GM23338 (cell line): ENCODE measurements at regions not wholly inside any gene's neighbourhood (a gene's known extent, or its start where the extent isn't known, plus 50 kb on each side); places are given as distances from the start of the nearest gene placed in this dataset.

ENCODE experiments used
- ATAC-seq: fragments of 200-7000 bp; cut with Tn5 transposase; 3 replicates; pipeline ENCODE4 v1.9.1; 2020
- DNase-seq: peaks from one replicate; pipeline ENCODE4 v3.0.0-alpha.2; 2015; ENCODE audit warnings: low spot score
- H2AFZ ChIP-seq: fragments of 200-600 bp; sonication (generic); 2 replicates; pipeline ENCODE4 v1.8.0; 2016; ENCODE audit warnings: antibody characterized with exemption, mild to moderate bottlenecking, moderate library complexity
- H3F3A ChIP-seq: fragments of 200-600 bp; sonication (generic); replicated peaks from 2 replicates; pipeline ENCODE4 v1.8.0; 2017; ENCODE audit warnings: antibody characterized with exemption, mixed run types, low read depth
- H3K27ac ChIP-seq: fragments of 200-600 bp; sonication (generic); 2 replicates; pipeline ENCODE4 v1.6.1; 2016; ENCODE audit warnings: low read depth
- H3K27me3 ChIP-seq: fragments of 200-600 bp; sonication (generic); 2 replicates; pipeline ENCODE4 v1.8.0; 2016; ENCODE audit warnings: mild to moderate bottlenecking, mixed run types, moderate library complexity; ENCODE audit not compliant: insufficient read depth
- H3K36me3 ChIP-seq: fragments of 200-600 bp; sonication (generic); 2 replicates; pipeline ENCODE4 v1.8.0; 2016; ENCODE audit warnings: mild to moderate bottlenecking; ENCODE audit not compliant: insufficient read depth
- H3K4me1 ChIP-seq: fragments of 200-600 bp; sonication (generic); 2 replicates; pipeline ENCODE4 v1.8.0; 2016; ENCODE audit warnings: mild to moderate bottlenecking, moderate library complexity; ENCODE audit not compliant: insufficient read depth
- H3K4me2 ChIP-seq: fragments of 200-600 bp; sonication (generic); 2 replicates; pipeline ENCODE4 v1.7.1; 2017; ENCODE audit warnings: mixed run types
- H3K4me3 ChIP-seq: fragments of 200-600 bp; sonication (generic); 2 replicates; pipeline ENCODE4 v1.6.1; 2016; ENCODE audit warnings: mixed run types
- H3K79me2 ChIP-seq: fragments of 200-600 bp; sonication (generic); replicated peaks from 2 replicates; pipeline ENCODE4 v1.8.0; 2017; ENCODE audit warnings: mild to moderate bottlenecking; ENCODE audit not compliant: insufficient read depth
- H3K9me2 ChIP-seq: fragments of 200-600 bp; sonication (generic); 2 replicates; pipeline ENCODE4 v1.8.0; 2017; ENCODE audit not compliant: insufficient read depth
- H4K20me1 ChIP-seq: fragments of 200-600 bp; sonication (generic); replicated peaks from 2 replicates; pipeline ENCODE4 v1.8.0; 2017; ENCODE audit warnings: mild to moderate bottlenecking; ENCODE audit not compliant: insufficient read depth
- H3K27ac Mint-ChIP-seq: 2 replicates; pipeline ENCODE4 v1.8.0; 2020; ENCODE audit warnings: inconsistent platforms, mild to moderate bottlenecking, moderate library complexity, mixed read lengths
- H3K27me3 Mint-ChIP-seq: 3 replicates; pipeline ENCODE4 v1.8.0; 2022; ENCODE audit warnings: low read depth, mild to moderate bottlenecking, moderate library complexity, mixed read lengths, inconsistent platforms; ENCODE audit not compliant: insufficient read depth, poor library complexity
- H3K36me3 Mint-ChIP-seq: 3 replicates; pipeline ENCODE4 v1.8.0; 2021; ENCODE audit warnings: low read depth, mild to moderate bottlenecking, inconsistent platforms, moderate library complexity, mixed read lengths
- H3K4me1 Mint-ChIP-seq: 3 replicates; pipeline ENCODE4 v1.8.0; 2020; ENCODE audit warnings: mild to moderate bottlenecking, inconsistent platforms, mixed read lengths
- H3K4me3 Mint-ChIP-seq: 3 replicates; pipeline ENCODE4 v1.8.0; 2021; ENCODE audit warnings: moderate library complexity, mild to moderate bottlenecking, inconsistent platforms, mixed read lengths
- H3K9me3 Mint-ChIP-seq: 3 replicates; pipeline ENCODE4 v1.8.0; 2020; ENCODE audit warnings: moderate library complexity, mild to moderate bottlenecking, inconsistent platforms, mixed read lengths
- CREB1 ChIP-seq: fragments of 250-450 bp; sonication (Bioruptor Pico); IDR thresholded peaks from 2 replicates; pipeline ENCODE4 v1.5.0; 2020; ENCODE audit warnings: low read depth, mild to moderate bottlenecking, moderate library complexity
- EZH2phosphoT487 ChIP-seq: fragments of 200-600 bp; sonication (generic); IDR thresholded peaks from one replicate; pipeline ENCODE4 v1.8.1; 2018; ENCODE audit warnings: antibody characterized with exemption; ENCODE audit not compliant: unreplicated experiment
- JUNB ChIP-seq: IDR thresholded peaks from one replicate; pipeline ENCODE4 v1.6.1; 2016; ENCODE audit warnings: antibody characterized with exemption; ENCODE audit not compliant: unreplicated experiment
- STAT1 ChIP-seq: IDR thresholded peaks from one replicate; pipeline ENCODE4 v1.6.1; 2016; ENCODE audit warnings: antibody characterized with exemption; ENCODE audit not compliant: unreplicated experiment
- ZNF331 ChIP-seq: fragments of 250-450 bp; sonication (Bioruptor Pico); IDR thresholded peaks from 2 replicates; pipeline ENCODE4 v1.5.0; 2020; ENCODE audit warnings: low read depth, mild to moderate bottlenecking, moderate library complexity
- TF ChIP-seq, protein P1 (sequence below): IDR thresholded peaks from one replicate; pipeline ENCODE4 v1.6.1; 2018; ENCODE audit warnings: antibody characterized with exemption; ENCODE audit not compliant: unreplicated experiment
- TF ChIP-seq, protein P2 (sequence below): fragments of 250-450 bp; sonication (Bioruptor Pico); IDR thresholded peaks from 2 replicates; pipeline ENCODE4 v1.5.0; 2020; ENCODE audit warnings: mild to moderate bottlenecking, moderate library complexity
- TF ChIP-seq, protein P3 (sequence below), 2 experiments: fragments of 200-600 bp in 1 of 2; sonication (generic) in 1 of 2; conservative IDR thresholded peaks; 2 replicates each; pipeline versions ENCODE4 v1.5.1 to v1.6.1; 2016 to 2017; ENCODE audit warnings: antibody characterized with exemption in 2 of 2, low read depth in 2 of 2, mild to moderate bottlenecking in 2 of 2, moderate library complexity in 1 of 2

DNA sequence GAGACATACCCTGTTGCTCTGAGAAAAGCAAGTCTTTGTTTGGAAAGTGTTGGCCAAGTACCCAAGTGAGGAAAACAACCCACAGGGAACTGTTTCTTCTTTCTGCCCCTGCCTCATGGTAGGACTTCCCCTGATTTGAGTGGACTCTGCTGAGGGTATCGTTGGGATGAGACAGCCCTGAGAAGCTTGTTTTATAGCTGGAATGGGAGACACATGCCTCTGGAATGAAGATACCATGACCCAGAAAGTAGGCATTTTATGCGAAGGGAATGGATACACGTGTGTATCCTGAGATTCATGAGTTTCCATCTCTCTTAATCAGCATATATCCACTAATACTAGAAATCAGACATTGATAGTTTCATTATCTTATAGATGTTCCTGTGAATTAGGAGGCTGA, 382.3 kb downstream of the ATP23 start:
- Mint-ChIP-seq H3K4me3 (no peak overlapping the region), H3K9me3 (peaks cover 9% of the 10 kb centered on the region), H3K4me1 (no peaks in the 10 kb centered on the region), H3K36me3 (peaks cover 8% of the 10 kb centered on the region; the same call in 1 of the 3 replicates), H3K27ac (no peak overlapping the region), H3K27me3 (no peaks in the 10 kb centered on the region)
- 0 out of 2 replicates have a peak, but pooled peaks cover 3% of the 10 kb centered on the region for H3K9me2 ChIP-seq
- H3K36me3 ChIP-seq = 0 out of 2 replicates have a peak, but pooled peaks cover 2% of the 10 kb centered on the region
- DNase-seq (no peak), ATAC-seq (no peak)
- H3K79me2 ChIP-seq = no peaks in the 10 kb centered on the region
- H3K4me2 ChIP-seq = no peak overlapping the region
- no peaks in the 10 kb centered on the region for H3F3A ChIP-seq
- no peaks in the 10 kb centered on the region for H3K27me3 ChIP-seq
- TF ChIP-seq, protein P1, sequence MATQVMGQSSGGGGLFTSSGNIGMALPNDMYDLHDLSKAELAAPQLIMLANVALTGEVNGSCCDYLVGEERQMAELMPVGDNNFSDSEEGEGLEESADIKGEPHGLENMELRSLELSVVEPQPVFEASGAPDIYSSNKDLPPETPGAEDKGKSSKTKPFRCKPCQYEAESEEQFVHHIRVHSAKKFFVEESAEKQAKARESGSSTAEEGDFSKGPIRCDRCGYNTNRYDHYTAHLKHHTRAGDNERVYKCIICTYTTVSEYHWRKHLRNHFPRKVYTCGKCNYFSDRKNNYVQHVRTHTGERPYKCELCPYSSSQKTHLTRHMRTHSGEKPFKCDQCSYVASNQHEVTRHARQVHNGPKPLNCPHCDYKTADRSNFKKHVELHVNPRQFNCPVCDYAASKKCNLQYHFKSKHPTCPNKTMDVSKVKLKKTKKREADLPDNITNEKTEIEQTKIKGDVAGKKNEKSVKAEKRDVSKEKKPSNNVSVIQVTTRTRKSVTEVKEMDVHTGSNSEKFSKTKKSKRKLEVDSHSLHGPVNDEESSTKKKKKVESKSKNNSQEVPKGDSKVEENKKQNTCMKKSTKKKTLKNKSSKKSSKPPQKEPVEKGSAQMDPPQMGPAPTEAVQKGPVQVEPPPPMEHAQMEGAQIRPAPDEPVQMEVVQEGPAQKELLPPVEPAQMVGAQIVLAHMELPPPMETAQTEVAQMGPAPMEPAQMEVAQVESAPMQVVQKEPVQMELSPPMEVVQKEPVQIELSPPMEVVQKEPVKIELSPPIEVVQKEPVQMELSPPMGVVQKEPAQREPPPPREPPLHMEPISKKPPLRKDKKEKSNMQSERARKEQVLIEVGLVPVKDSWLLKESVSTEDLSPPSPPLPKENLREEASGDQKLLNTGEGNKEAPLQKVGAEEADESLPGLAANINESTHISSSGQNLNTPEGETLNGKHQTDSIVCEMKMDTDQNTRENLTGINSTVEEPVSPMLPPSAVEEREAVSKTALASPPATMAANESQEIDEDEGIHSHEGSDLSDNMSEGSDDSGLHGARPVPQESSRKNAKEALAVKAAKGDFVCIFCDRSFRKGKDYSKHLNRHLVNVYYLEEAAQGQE = no peak
- TF ChIP-seq, protein P2, sequence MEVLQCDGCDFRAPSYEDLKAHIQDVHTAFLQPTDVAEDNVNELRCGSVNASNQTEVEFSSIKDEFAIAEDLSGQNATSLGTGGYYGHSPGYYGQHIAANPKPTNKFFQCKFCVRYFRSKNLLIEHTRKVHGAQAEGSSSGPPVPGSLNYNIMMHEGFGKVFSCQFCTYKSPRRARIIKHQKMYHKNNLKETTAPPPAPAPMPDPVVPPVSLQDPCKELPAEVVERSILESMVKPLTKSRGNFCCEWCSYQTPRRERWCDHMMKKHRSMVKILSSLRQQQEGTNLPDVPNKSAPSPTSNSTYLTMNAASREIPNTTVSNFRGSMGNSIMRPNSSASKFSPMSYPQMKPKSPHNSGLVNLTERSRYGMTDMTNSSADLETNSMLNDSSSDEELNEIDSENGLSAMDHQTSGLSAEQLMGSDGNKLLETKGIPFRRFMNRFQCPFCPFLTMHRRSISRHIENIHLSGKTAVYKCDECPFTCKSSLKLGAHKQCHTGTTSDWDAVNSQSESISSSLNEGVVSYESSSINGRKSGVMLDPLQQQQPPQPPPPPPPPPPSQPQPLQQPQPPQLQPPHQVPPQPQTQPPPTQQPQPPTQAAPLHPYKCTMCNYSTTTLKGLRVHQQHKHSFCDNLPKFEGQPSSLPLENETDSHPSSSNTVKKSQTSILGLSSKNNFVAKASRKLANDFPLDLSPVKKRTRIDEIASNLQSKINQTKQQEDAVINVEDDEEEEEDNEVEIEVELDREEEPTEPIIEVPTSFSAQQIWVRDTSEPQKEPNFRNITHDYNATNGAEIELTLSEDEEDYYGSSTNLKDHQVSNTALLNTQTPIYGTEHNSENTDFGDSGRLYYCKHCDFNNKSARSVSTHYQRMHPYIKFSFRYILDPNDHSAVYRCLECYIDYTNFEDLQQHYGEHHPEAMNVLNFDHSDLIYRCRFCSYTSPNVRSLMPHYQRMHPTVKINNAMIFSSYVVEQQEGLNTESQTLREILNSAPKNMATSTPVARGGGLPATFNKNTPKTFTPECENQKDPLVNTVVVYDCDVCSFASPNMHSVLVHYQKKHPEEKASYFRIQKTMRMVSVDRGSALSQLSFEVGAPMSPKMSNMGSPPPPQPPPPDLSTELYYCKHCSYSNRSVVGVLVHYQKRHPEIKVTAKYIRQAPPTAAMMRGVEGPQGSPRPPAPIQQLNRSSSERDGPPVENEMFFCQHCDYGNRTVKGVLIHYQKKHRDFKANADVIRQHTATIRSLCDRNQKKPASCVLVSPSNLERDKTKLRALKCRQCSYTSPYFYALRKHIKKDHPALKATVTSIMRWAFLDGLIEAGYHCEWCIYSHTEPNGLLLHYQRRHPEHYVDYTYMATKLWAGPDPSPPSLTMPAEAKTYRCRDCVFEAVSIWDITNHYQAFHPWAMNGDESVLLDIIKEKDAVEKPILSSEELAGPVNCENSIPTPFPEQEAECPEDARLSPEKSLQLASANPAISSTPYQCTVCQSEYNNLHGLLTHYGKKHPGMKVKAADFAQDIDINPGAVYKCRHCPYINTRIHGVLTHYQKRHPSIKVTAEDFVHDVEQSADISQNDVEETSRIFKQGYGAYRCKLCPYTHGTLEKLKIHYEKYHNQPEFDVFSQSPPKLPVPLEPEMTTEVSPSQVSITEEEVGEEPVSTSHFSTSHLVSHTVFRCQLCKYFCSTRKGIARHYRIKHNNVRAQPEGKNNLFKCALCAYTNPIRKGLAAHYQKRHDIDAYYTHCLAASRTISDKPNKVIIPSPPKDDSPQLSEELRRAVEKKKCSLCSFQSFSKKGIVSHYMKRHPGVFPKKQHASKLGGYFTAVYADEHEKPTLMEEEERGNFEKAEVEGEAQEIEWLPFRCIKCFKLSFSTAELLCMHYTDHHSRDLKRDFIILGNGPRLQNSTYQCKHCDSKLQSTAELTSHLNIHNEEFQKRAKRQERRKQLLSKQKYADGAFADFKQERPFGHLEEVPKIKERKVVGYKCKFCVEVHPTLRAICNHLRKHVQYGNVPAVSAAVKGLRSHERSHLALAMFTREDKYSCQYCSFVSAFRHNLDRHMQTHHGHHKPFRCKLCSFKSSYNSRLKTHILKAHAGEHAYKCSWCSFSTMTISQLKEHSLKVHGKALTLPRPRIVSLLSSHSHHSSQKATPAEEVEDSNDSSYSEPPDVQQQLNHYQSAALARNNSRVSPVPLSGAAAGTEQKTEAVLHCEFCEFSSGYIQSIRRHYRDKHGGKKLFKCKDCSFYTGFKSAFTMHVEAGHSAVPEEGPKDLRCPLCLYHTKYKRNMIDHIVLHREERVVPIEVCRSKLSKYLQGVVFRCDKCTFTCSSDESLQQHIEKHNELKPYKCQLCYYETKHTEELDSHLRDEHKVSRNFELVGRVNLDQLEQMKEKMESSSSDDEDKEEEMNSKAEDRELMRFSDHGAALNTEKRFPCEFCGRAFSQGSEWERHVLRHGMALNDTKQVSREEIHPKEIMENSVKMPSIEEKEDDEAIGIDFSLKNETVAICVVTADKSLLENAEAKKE = no peak
- no peak for TF ChIP-seq CREB1
- TF ChIP-seq EZH2phosphoT487 = no peak
- TF ChIP-seq, protein P3, sequence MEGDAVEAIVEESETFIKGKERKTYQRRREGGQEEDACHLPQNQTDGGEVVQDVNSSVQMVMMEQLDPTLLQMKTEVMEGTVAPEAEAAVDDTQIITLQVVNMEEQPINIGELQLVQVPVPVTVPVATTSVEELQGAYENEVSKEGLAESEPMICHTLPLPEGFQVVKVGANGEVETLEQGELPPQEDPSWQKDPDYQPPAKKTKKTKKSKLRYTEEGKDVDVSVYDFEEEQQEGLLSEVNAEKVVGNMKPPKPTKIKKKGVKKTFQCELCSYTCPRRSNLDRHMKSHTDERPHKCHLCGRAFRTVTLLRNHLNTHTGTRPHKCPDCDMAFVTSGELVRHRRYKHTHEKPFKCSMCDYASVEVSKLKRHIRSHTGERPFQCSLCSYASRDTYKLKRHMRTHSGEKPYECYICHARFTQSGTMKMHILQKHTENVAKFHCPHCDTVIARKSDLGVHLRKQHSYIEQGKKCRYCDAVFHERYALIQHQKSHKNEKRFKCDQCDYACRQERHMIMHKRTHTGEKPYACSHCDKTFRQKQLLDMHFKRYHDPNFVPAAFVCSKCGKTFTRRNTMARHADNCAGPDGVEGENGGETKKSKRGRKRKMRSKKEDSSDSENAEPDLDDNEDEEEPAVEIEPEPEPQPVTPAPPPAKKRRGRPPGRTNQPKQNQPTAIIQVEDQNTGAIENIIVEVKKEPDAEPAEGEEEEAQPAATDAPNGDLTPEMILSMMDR (conservative IDR thresholded peaks at IDR 0.05; ENCODE audit: low read depth in 2 of 2) = no peak
- no peak for TF ChIP-seq JUNB
- TF ChIP-seq ZNF331 (CRISPR knock-in tag) = no peak
- TF ChIP-seq STAT1 = no peak
- H3K27ac ChIP-seq = no peak overlapping the region
- H3K4me1 ChIP-seq = no peaks in the 10 kb centered on the region
- H3K4me3 ChIP-seq = no peak overlapping the region
- H4K20me1 ChIP-seq = no peaks in the 10 kb centered on the region
- H2AFZ ChIP-seq = no peak overlapping the region
